ENCODE measurements at regions not wholly inside any gene's neighbourhood (a gene's known extent, or its start where the extent isn't known, plus 50 kb on each side); places are given as distances from the start of the nearest gene placed in this dataset.
A peak's percentile ranks its signal among the peaks of the same experiment; 100 is the strongest.

- H3K4me3 ChIP-seq: no peak overlapping the region
- FAIRE-seq (no peak), DNase-seq (no peak), ATAC-seq (peak in 2 of 4 donors; percentile 35 to 56)
- H3K27ac ChIP-seq: no peak overlapping the region
- intact Hi-C loops (cut with DNase I): no loop called here
- H3K9me3 ChIP-seq: no peaks in the 10 kb centered on the region
- no peaks in the 10 kb centered on the region for H3K4me1 ChIP-seq
- WGBS, 2 donors: 68 to 82% methylated on average over 2 of the region's 2 CpGs
- no peaks in the 10 kb centered on the region for H3K27me3 ChIP-seq
- TF ChIP-seq CTCF (IDR thresholded peaks at IDR 0.05): no peak
- no peaks in the 10 kb centered on the region for H3K36me3 ChIP-seq
Measured at GRCh38 chr2:8176887-8177286, 505.0 kb upstream of the ID2 start.

GRCh38 chr2:8177566-8177965 lies 504.3 kb upstream of the ID2 start:
- Histone ChIP-seq H3K9me3 (no peaks in the 10 kb centered on the region), H3K4me3 (no peak overlapping the region), H3K4me1 (no peaks in the 10 kb centered on the region), H3K27me3 (no peaks in the 10 kb centered on the region), H3K27ac (no peak overlapping the region), H3K36me3 (no peaks in the 10 kb centered on the region)
- intact Hi-C loops (cut with DNase I): no loop called here
- no peak for DNase-seq
- 80 to 85% methylated on average over 2 of the region's 2 CpGs for WGBS, 2 donors
- ATAC-seq: no peak
- TF ChIP-seq CTCF (IDR thresholded peaks at IDR 0.05): no peak
- peak; percentile 57 for FAIRE-seq

- intact Hi-C loops (cut with DNase I): no loop called here
- no peaks in the 10 kb centered on the region for H3K36me3 ChIP-seq
- H3K4me3 ChIP-seq: no peak overlapping the region
- WGBS, 2 donors: 91 to 94% methylated on average over 7 of the region's 7 CpGs
- H3K4me1 ChIP-seq: no peaks in the 10 kb centered on the region
- no peaks in the 10 kb centered on the region for H3K27me3 ChIP-seq
- FAIRE-seq: no peak
- no peak for DNase-seq
- H3K27ac ChIP-seq: no peak overlapping the region
- no peak for TF ChIP-seq CTCF (IDR thresholded peaks at IDR 0.05)
- no peaks in the 10 kb centered on the region for H3K9me3 ChIP-seq
- ATAC-seq: no peak
Measured at GRCh38 chr2:8178911-8179310, 502.9 kb upstream of the ID2 start.

GRCh38 chr2:8189316-8189715 lies 492.5 kb upstream of the ID2 start:
- 80 to 86% methylated on average over 6 of the region's 6 CpGs for WGBS, 2 donors
- intact Hi-C loops (cut with DNase I): no loop called here
- no peaks in the 10 kb centered on the region for H3K4me1 ChIP-seq
- H3K36me3 ChIP-seq: no peaks in the 10 kb centered on the region
- H3K4me3 ChIP-seq: no peak overlapping the region
- ATAC-seq (no peak), DNase-seq (no peak), FAIRE-seq (no peak)
- H3K27me3 ChIP-seq: peaks cover 0 to 7% (median 0%) of the 10 kb centered on the region in 4 donors
- H3K27ac ChIP-seq: no peak overlapping the region
- TF ChIP-seq CTCF (IDR thresholded peaks at IDR 0.05): no peak
- no peaks in the 10 kb centered on the region for H3K9me3 ChIP-seq

- TF ChIP-seq CTCF (IDR thresholded peaks at IDR 0.05): no peak
- FAIRE-seq: no peak
- 60 to 65% methylated on average over 1 of the region's 1 CpG for WGBS, 2 donors
- H3K36me3 ChIP-seq: no peaks in the 10 kb centered on the region
- H3K27me3 ChIP-seq: peaks cover 0 to 7% (median 0%) of the 10 kb centered on the region in 4 donors
- H3K9me3 ChIP-seq: no peaks in the 10 kb centered on the region
- intact Hi-C loops (cut with DNase I): no loop called here
- H3K27ac ChIP-seq: no peak overlapping the region
- DNase-seq: no peak
- ATAC-seq: no peak
- H3K4me3 ChIP-seq: no peak overlapping the region
- H3K4me1 ChIP-seq: no peaks in the 10 kb centered on the region
Measured at GRCh38 chr2:8190279-8190678, 491.6 kb upstream of the ID2 start.
